Fibroblast of the aortic adventitia (primary cell): ENCODE measurements at regions not wholly inside any gene's neighbourhood (a gene's known extent, or its start where the extent isn't known, plus 50 kb on each side); places are given as distances from the start of the nearest gene placed in this dataset.

Experiments
- DNase-seq: peaks from one replicate; pipeline ENCODE4 v3.0.0-alpha.2; 2010; ENCODE audit warnings: low read depth
- H3K4me3 ChIP-seq: 2 replicates; pipeline ENCODE4 v1.5.1; 2011; ENCODE audit warnings: low read depth, mild to moderate bottlenecking, control low read depth, low read length, moderate library complexity
- TF ChIP-seq, protein P1 (sequence below): IDR thresholded peaks from 2 replicates; pipeline ENCODE4 v1.5.1; 2011; ENCODE audit warnings: mild to moderate bottlenecking, low read length, control low read depth, inconsistent platforms; ENCODE audit not compliant: insufficient read depth

DNA sequence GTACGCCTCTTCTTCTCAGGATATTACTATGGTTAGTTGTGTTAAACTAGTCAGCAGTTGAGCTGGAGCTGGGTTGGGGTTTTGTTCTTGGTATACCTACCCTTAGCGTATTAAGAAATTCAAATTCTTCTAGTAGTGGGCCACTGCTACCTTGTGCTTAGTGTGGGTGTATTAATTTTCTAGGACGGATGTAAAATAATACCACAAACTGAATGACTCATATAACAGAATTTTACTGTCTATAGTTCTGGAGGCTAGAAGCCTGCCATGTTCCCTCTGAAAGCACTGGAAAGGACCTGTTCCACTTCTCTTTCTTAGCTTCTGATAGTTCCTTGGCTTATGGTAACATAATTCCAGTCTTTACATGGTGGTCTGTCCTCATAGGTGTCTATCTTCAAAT is 1274.7 kb downstream of the ADGRL3 start:
- no peak for DNase-seq
- TF ChIP-seq, protein P1, sequence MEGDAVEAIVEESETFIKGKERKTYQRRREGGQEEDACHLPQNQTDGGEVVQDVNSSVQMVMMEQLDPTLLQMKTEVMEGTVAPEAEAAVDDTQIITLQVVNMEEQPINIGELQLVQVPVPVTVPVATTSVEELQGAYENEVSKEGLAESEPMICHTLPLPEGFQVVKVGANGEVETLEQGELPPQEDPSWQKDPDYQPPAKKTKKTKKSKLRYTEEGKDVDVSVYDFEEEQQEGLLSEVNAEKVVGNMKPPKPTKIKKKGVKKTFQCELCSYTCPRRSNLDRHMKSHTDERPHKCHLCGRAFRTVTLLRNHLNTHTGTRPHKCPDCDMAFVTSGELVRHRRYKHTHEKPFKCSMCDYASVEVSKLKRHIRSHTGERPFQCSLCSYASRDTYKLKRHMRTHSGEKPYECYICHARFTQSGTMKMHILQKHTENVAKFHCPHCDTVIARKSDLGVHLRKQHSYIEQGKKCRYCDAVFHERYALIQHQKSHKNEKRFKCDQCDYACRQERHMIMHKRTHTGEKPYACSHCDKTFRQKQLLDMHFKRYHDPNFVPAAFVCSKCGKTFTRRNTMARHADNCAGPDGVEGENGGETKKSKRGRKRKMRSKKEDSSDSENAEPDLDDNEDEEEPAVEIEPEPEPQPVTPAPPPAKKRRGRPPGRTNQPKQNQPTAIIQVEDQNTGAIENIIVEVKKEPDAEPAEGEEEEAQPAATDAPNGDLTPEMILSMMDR: no peak
- no peak overlapping the region for H3K4me3 ChIP-seq

DNA sequence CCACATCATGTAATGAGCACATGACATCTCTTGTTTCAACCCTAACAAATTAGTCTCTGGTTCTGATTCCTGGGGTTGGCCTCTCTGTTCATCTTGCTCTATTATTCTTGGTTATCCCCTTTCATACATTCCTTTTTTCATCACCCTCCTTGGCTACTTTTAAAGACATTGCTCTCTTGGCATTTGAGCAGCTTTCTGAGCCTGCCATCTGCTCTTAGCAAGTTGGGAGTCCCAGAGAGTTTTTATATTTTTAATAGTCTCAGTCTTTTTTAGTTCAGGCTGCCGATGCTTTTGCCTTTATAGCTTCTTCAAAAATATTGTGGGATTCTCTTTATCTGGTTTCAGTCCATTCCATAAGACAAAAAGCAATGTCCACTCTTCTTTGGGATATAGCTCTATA is 1270.9 kb downstream of the ADGRL3 start:
- TF ChIP-seq, protein P1: no peak
- no peak overlapping the region for H3K4me3 ChIP-seq
- DNase-seq: no peak

DNA sequence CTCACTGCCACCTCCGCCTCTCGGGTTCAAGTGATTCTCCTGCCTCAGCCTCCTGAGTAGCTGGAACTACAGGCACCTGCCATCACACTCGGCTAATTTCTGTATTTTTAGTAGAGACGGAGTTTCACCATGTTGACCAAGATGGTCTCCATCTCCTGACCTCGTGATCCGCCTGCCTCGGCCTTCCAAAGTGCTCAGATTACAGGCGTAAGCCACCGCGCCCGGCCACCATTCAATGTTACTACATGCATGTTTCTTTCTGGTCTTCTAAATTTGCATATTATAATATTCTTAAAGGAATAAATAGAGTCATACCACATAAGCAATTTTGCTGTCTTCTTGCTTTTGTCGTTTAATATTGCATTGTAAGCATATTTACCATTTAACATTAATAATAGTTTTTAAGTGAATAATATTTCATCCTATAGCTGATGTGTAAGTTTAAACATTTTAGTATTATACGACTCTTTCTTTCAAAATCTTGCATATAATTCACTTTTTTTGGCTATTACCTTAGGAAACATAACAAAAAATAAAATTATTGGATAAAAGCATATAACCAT is 1270.4 kb downstream of the ADGRL3 start:
- no peak for DNase-seq
- no peak overlapping the region for H3K4me3 ChIP-seq
- TF ChIP-seq, protein P1: no peak

DNA sequence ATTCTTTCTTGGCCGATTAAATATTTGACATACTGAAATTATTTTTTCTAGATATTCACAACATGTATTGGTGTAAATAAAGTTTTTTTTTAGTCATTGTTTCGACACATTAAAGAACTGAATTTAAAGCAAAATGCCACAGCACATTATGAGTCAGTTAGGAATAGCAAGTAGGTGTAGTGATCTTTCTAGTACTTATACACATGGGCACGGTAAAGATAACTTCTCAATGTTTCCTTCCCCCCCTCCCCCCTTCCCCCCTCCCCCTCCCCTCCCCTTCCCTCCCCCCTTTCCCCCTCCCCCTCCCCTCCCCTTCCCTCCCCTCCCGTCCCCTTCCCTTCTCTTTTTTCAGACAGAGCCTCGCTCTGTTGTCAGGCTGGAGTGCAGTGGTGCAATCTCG is 1269.9 kb downstream of the ADGRL3 start:
- TF ChIP-seq, protein P1: no peak
- no peak overlapping the region for H3K4me3 ChIP-seq
- DNase-seq: no peak

DNA sequence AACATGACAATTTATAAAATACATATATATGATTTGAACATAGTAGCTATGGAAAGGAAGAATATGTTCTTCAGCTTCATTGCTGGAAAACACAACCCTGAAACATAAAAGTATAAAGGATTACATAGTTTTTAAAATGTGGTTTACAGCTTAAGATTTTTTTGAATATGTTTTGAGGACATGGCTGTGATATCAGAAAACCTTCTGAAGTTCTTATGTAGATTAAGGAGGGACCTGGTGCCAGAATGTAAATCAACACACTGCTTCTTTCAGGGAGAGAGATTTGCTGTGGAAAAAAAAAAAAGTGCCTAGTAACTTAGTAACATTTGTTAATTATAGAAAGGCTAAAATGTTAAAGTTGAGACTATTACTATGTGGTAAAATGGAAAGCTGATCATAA is 1261.8 kb downstream of the ADGRL3 start:
- no peak overlapping the region for H3K4me3 ChIP-seq
- no peak for DNase-seq
- TF ChIP-seq, protein P1: no peak

DNA sequence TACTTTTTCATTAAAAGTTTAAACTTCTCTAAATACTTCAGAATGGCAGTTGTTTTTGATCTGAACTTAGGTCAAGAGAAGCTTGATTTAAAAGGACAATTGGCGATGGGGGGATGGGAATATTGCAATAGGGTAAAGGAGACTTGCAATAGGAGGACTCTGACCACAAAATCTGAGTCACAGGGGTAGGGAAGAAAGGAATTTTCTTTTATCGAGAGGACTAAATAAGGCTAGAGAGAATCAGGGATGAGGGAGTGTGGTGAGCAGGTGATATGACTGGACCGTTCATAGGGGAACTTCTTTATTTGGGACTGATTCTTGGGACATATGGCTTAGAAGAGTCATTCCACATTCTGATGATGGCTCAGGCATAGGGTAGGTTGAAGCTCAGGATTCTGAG is 1260.2 kb downstream of the ADGRL3 start:
- H3K4me3 ChIP-seq: no peak overlapping the region
- TF ChIP-seq, protein P1: no peak
- DNase-seq: no peak

DNA sequence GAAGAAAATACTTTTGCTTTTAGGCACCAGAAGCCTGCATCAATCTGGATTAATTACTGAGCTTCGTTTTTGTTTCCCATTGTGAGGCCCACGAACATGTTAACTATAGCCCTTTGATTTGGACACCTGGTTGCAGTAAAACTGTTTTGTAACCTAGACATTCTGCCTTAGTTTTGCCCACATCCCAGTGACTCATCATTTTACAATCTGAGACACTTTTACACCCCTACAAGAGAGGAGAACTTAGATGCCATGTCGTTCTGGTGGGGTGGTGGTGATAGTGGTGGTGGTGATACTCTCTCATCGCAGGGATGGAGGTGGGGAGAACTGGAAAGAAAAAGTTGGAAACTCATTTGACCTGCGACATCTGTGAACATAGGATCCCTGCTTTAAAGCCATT is 1257.2 kb downstream of the ADGRL3 start:
- H3K4me3 ChIP-seq: no peak overlapping the region
- no peak for DNase-seq
- TF ChIP-seq, protein P1: no peak
